Lung (tissue), 11 donors: ENCODE measurements at regions not wholly inside any gene's neighbourhood (a gene's known extent, or its start where the extent isn't known, plus 50 kb on each side); places are given as distances from the start of the nearest gene placed in this dataset.

ENCODE experiments used
- ATAC-seq: fragments of 200-7000 bp; cut with Tn5 transposase; one replicate; pipeline ENCODE4 v1.9.1; 2020; ENCODE audit warnings: moderate number of reproducible peaks; ENCODE audit not compliant: insufficient read depth, low FRiP score
- DNase-seq, 3 donors: peaks; one replicate each; pipeline ENCODE4 v3.0.0-alpha.2; 2013 to 2017
- H3K27ac ChIP-seq, 2 donors: one replicate each; pipeline ENCODE4 v1.5.1; 2013; ENCODE audit warnings: mild to moderate bottlenecking in 2 of 2, moderate library complexity in 2 of 2, control low read depth in 1 of 2, inconsistent platforms in 1 of 2, low read depth in 1 of 2, low read length in 1 of 2
- H3K27me3 ChIP-seq, 3 donors: one replicate each; pipeline ENCODE4 v1.5.1; 2013; ENCODE audit warnings: low read length in 2 of 3; ENCODE audit not compliant: control insufficient read depth in 3 of 3, insufficient read depth in 3 of 3
- H3K36me3 ChIP-seq, 4 donors: one replicate each; pipeline ENCODE4 v1.5.1; 2013; ENCODE audit warnings: low read length in 4 of 4, mild to moderate bottlenecking in 1 of 4, moderate library complexity in 1 of 4; ENCODE audit not compliant: control insufficient read depth in 4 of 4, insufficient read depth in 4 of 4
- H3K4me1 ChIP-seq, 5 donors: one replicate each; pipeline ENCODE4 v1.5.1; 2013; ENCODE audit warnings: low read length in 5 of 5, mild to moderate bottlenecking in 2 of 5, moderate library complexity in 1 of 5; ENCODE audit not compliant: control insufficient read depth in 5 of 5, insufficient read depth in 5 of 5
- H3K4me3 ChIP-seq: one replicate; pipeline ENCODE4 v1.5.1; 2013; ENCODE audit warnings: mild to moderate bottlenecking, control low read depth, moderate library complexity
- H3K9ac ChIP-seq, 2 donors: one replicate each; pipeline ENCODE4 v1.5.1; 2013; ENCODE audit warnings: low read length in 2 of 2, control low read depth in 1 of 2; ENCODE audit not compliant: insufficient read depth in 1 of 2
- H3K9me3 ChIP-seq, 4 donors: one replicate each; pipeline ENCODE4 v1.5.1; 2013; ENCODE audit warnings: low read length in 3 of 4, mild to moderate bottlenecking in 1 of 4, moderate library complexity in 1 of 4; ENCODE audit not compliant: control insufficient read depth in 4 of 4, insufficient read depth in 3 of 4
- WGBS, 2 donors: extraction: QIAGEN DNeasy Blood & Tissue Kit; methylation state at CpG; one replicate each; pipeline ENCODE4 v1.1.7; 2013; 5-methylcytosine and 5-hydroxymethylcytosine counted together
- TF ChIP-seq, protein P1 (sequence below): IDR thresholded peaks from 2 replicates; pipeline ENCODE4 v1.5.1; 2012; ENCODE audit warnings: mild to moderate bottlenecking; ENCODE audit errors: control extremely low read depth, extremely low read depth
- donor health status: control.
- donor health status: control.
- donor health status: Bipolar disorder and iron deficiency.
- donor health status: healthy.
- donor health status: DM: yes; HTN: yes; CAD: no.

DNA sequence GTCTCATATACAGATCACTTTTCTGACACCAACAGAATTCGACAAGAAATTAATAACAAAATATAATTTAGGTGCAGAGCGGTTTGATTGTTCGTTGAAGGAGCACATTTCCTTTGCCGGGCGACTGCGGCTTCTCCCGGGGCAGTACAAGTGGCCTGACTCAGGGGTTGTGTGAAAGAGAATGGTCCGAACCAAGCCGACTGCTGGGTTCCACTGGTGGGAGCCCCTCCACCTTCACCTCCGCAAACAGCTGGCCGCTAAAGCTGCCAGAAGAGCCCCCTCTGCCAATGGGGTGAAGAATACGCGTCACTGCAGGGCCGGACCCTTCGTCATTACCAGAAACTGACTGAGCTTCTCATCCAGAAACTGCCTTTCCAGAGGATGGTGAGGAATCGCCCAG lies 156.0 kb upstream of the IFNE start:
- Histone ChIP-seq H3K4me1 (no peaks in the 10 kb centered on the region), H3K4me3 (no peak overlapping the region), H3K9ac (no peak overlapping the region), H3K9me3 (peaks cover 0 to 5% (median 0%) of the 10 kb centered on the region in 4 donors), H3K27ac (no peak overlapping the region), H3K36me3 (no peaks in the 10 kb centered on the region), H3K27me3 (no peaks in the 10 kb centered on the region)
- WGBS, 2 donors = 88 to 93% methylated on average over 16 of the region's 16 CpGs
- TF ChIP-seq, protein P1, sequence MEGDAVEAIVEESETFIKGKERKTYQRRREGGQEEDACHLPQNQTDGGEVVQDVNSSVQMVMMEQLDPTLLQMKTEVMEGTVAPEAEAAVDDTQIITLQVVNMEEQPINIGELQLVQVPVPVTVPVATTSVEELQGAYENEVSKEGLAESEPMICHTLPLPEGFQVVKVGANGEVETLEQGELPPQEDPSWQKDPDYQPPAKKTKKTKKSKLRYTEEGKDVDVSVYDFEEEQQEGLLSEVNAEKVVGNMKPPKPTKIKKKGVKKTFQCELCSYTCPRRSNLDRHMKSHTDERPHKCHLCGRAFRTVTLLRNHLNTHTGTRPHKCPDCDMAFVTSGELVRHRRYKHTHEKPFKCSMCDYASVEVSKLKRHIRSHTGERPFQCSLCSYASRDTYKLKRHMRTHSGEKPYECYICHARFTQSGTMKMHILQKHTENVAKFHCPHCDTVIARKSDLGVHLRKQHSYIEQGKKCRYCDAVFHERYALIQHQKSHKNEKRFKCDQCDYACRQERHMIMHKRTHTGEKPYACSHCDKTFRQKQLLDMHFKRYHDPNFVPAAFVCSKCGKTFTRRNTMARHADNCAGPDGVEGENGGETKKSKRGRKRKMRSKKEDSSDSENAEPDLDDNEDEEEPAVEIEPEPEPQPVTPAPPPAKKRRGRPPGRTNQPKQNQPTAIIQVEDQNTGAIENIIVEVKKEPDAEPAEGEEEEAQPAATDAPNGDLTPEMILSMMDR = no peak
- DNase-seq = no peak
- ATAC-seq = no peak

- no peak overlapping the region for H3K9ac ChIP-seq
- no peak for ATAC-seq
- no peaks in the 10 kb centered on the region for H3K4me1 ChIP-seq
- H3K27ac ChIP-seq = no peak overlapping the region
- no peaks in the 10 kb centered on the region for H3K36me3 ChIP-seq
- H3K9me3 ChIP-seq = peaks cover 0 to 1% (median 0%) of the 10 kb centered on the region in 4 donors
- H3K4me3 ChIP-seq = no peak overlapping the region
- TF ChIP-seq, protein P1 = no peak
- 76 to 83% methylated on average over 3 of the region's 3 CpGs for WGBS, 2 donors
- DNase-seq = no peak
- H3K27me3 ChIP-seq = no peaks in the 10 kb centered on the region
These were observed 149.3 kb upstream of the MTAP start for GRCh38 chr9:21653091-21653490.

DNA sequence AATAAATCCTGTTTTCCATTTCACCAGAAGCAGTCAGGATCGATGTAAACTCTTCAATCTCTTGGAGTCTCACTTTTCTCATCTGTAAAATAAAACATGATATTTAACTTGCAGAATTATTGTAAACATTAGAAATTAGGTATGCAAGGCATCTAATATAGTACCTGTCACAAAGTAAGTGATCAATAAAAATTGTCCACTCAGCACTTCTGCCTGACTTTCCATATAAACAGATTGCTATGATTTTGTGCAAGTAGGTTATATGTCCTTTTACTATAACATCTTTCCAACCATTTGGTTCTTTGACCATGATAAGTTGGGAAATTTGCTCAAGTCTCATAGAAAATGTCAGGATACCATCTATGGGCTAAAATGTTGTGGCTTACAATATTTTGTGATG lies 148.8 kb upstream of the MTAP start:
- no peaks in the 10 kb centered on the region for H3K4me1 ChIP-seq
- ATAC-seq = no peak
- DNase-seq = no peak
- H3K4me3 ChIP-seq = no peak overlapping the region
- no peaks in the 10 kb centered on the region for H3K36me3 ChIP-seq
- WGBS, 2 donors = 80 to 92% methylated on average over 1 of the region's 1 CpG
- H3K9me3 ChIP-seq = peaks cover 0 to 1% (median 0%) of the 10 kb centered on the region in 4 donors
- no peaks in the 10 kb centered on the region for H3K27me3 ChIP-seq
- no peak overlapping the region for H3K9ac ChIP-seq
- TF ChIP-seq, protein P1 = no peak
- H3K27ac ChIP-seq = no peak overlapping the region
